UCSD-AML1 (cell line): ENCODE measurements at regions not wholly inside any gene's neighbourhood (a gene's known extent, or its start where the extent isn't known, plus 50 kb on each side); places are given as distances from the start of the nearest gene placed in this dataset.

Experiments used
- DNase-seq: peaks from one replicate; lab custom pipeline; 2025; ENCODE audit not compliant: unreplicated experiment; lab: John Stamatoyannopoulos, UW

GRCh38 chr3:104855702-104856101 is 511.0 kb upstream of the ALCAM start:
- no peak for DNase-seq

GRCh38 chr3:104856741-104857140 is 510.0 kb upstream of the ALCAM start:
- DNase-seq, result no peak

GRCh38 chr3:104868291-104868690 is 498.4 kb upstream of the ALCAM start:
- no peak for DNase-seq

- DNase-seq, result no peak
Measured at GRCh38 chr3:104870276-104870675, 496.4 kb upstream of the ALCAM start.

- no peak for DNase-seq
Measured at GRCh38 chr3:104873331-104873730, 493.4 kb upstream of the ALCAM start.

- no peak for DNase-seq
Measured at GRCh38 chr3:104878395-104878794, 488.3 kb upstream of the ALCAM start.

- DNase-seq, result no peak
Measured at GRCh38 chr3:104879919-104880318, 486.8 kb upstream of the ALCAM start.

- no peak for DNase-seq
Measured at GRCh38 chr3:104885214-104885814, 481.4 kb upstream of the ALCAM start.

- no peak for DNase-seq
Measured at GRCh38 chr3:104886220-104886995, 480.3 kb upstream of the ALCAM start.

- DNase-seq, result no peak
Measured at GRCh38 chr3:104887069-104887468, 479.6 kb upstream of the ALCAM start.

- DNase-seq, result no peak
Measured at GRCh38 chr3:104887619-104888018, 479.1 kb upstream of the ALCAM start.

GRCh38 chr3:104892044-104892443 is 474.7 kb upstream of the ALCAM start:
- no peak for DNase-seq

- no peak for DNase-seq
Measured at GRCh38 chr3:104896624-104897023, 470.1 kb upstream of the ALCAM start.

- DNase-seq, result no peak
Measured at GRCh38 chr3:104901396-104901795, 465.3 kb upstream of the ALCAM start.

GRCh38 chr3:104903064-104903463 is 463.6 kb upstream of the ALCAM start:
- DNase-seq, result no peak

- no peak for DNase-seq
Measured at GRCh38 chr3:104906001-104906639, 460.6 kb upstream of the ALCAM start.

- DNase-seq, result no peak
Measured at GRCh38 chr3:104907507-104907906, 459.2 kb upstream of the ALCAM start.

GRCh38 chr3:104908761-104909160 is 457.9 kb upstream of the ALCAM start:
- DNase-seq, result no peak

GRCh38 chr3:104909198-104909597 is 457.5 kb upstream of the ALCAM start:
- no peak for DNase-seq

- DNase-seq, result no peak
Measured at GRCh38 chr3:104909721-104910120, 457.0 kb upstream of the ALCAM start.

- no peak for DNase-seq
Measured at GRCh38 chr3:104911376-104911775, 455.3 kb upstream of the ALCAM start.

- no peak for DNase-seq
Measured at GRCh38 chr3:104916971-104917370, 449.7 kb upstream of the ALCAM start.
